H7 (cell line): ENCODE measurements at regions not wholly inside any gene's neighbourhood (a gene's known extent, or its start where the extent isn't known, plus 50 kb on each side); places are given as distances from the start of the nearest gene placed in this dataset.

ENCODE experiments used
- DNase-seq: peaks from one replicate; pipeline ENCODE4 v3.0.0; 2012
- H3K27me3 ChIP-seq: 2 replicates; pipeline ENCODE4 v1.6.0; 2011; ENCODE audit warnings: mild to moderate bottlenecking, low read length; ENCODE audit not compliant: control insufficient read depth, insufficient read depth
- H3K36me3 ChIP-seq: replicated peaks from 2 replicates; pipeline ENCODE4 v1.5.1; 2011; ENCODE audit warnings: low read length; ENCODE audit not compliant: control insufficient read depth, insufficient read depth
- H3K4me3 ChIP-seq: 2 replicates; pipeline ENCODE4 v1.5.1; 2011; ENCODE audit warnings: low read depth, mild to moderate bottlenecking, control low read depth, low read length, moderate library complexity; ENCODE audit not compliant: insufficient read depth

DNA sequence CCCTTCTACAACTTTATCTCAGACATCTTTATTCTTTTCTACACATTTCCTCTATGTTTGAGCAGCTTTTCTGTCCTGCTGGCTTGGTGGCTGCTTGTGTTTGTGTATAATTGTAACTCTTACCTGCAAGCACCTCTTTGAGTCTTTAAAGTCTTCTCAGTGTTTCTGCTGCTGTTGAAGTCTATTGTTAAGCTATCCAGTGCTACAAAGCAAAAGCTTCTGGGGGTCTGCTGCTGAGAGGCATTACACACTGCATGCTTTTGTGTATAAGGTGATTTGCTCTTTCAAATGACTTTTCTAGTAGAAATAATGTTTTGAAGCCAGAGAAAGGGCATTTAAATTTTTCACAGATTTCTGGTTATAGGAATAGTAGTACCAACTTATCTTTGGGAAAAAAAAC lies 241.8 kb downstream of the DTHD1 start:
- Histone ChIP-seq H3K4me3 (no peak overlapping the region), H3K27me3 (no peaks in the 10 kb centered on the region), H3K36me3 (no peaks in the 10 kb centered on the region)
- DNase-seq: peak; percentile 4

DNA sequence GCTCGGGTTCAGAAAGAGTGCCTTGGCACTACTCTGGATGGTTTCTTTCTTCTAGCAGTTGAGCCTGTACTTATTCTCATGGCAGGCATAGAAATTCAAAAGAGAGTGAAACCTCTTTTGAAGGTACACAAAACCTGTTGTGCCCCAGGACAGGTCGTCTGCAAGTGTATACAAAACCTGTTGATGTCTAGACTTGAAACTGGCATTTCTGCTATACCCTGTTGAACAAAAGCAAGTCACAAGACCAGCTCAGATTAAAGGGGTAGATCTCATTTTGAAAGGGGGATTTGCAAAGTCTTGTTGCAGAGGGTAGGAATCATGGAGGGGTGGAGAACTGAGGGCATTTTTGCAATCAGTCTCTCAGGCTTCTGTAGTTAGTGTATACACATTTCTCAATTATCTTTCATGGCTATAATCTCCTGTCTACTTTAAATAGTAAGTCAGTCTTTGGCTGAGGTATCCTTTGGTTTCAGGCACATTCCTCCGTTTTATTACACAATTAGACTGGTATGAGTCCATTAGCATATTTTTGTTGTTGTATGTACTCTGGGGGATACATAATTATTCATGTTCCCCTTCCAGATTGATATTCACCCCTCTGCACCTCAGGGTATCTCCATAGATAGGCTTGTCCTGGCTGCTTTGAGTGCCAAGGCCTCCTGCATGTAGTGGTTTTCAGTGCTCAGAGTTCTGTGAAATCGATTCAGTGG lies 251.4 kb downstream of the DTHD1 start:
- DNase-seq: no peak
- Histone ChIP-seq H3K36me3 (no peaks in the 10 kb centered on the region), H3K4me3 (no peak overlapping the region)

DNA sequence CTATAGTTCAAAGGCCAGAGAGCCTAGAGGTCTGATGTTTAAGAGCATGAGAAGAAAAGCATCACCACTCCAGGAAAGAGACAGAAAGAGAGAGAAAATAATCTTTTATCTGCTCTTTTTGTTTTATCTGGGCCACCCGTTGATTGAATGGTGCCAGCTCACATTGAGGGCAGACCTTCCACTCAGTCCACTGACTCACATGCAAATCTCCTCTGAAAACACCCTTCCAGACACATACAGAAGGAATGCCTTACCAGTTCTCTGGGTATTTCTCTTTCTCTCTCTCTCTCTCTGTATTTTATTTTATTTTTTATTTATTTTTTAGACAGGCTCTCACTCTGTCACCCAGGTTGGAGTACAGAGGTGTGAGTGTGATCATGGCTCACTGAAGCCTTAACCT lies 252.5 kb downstream of the DTHD1 start:
- Histone ChIP-seq H3K27me3 (no peaks in the 10 kb centered on the region), H3K4me3 (no peak overlapping the region), H3K36me3 (no peaks in the 10 kb centered on the region)
- DNase-seq: no peak

More for the DNA sequence above, 251.4 kb downstream of the DTHD1 start:
- no peaks in the 10 kb centered on the region for H3K27me3 ChIP-seq

GRCh38 chr4:36547383-36547782 lies 266.0 kb downstream of the DTHD1 start:
- H3K27me3 ChIP-seq: no peaks in the 10 kb centered on the region
- DNase-seq: no peak
- no peaks in the 10 kb centered on the region for H3K36me3 ChIP-seq
- H3K4me3 ChIP-seq: no peak overlapping the region

- Histone ChIP-seq H3K4me3 (no peak overlapping the region), H3K27me3 (no peaks in the 10 kb centered on the region), H3K36me3 (no peaks in the 10 kb centered on the region)
- DNase-seq: no peak
Observed at GRCh38 chr4:36549252-36549651, 267.8 kb downstream of the DTHD1 start.

- DNase-seq: no peak
- H3K4me3 ChIP-seq: no peak overlapping the region
Observed at GRCh38 chr4:36549992-36550391, 268.6 kb downstream of the DTHD1 start.

DNA sequence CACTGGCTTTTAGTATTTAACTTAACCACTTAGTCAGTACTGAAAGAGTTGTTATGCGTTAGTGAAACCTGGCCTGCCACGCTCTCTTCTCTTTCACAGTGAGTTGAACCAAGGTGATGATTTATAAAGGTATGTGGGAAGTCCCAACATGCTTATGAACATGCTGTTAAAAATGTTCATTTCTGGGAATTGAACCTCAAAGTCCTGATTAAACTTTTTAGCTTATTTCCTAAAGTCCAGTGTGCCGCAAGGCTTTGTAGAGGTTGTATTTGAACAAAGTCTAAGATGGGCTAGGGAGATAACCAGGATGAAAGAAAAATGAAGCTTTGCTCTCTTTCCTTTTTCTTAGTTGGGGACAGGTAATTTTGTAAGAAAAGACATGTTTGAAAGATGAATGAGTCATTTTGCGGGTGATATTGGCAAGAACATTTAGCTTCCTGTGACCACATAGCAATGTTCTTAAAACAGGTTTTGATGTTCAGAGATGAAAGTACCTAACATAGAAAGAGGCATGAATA lies 270.3 kb downstream of the DTHD1 start:
- no peak for DNase-seq
- no peak overlapping the region for H3K4me3 ChIP-seq
- H3K27me3 ChIP-seq: no peaks in the 10 kb centered on the region
- H3K36me3 ChIP-seq: no peaks in the 10 kb centered on the region

More at GRCh38 chr4:36549992-36550391, 268.6 kb downstream of the DTHD1 start:
- no peaks in the 10 kb centered on the region for H3K27me3 ChIP-seq
- no peaks in the 10 kb centered on the region for H3K36me3 ChIP-seq

GRCh38 chr4:36553029-36553428 lies 271.6 kb downstream of the DTHD1 start:
- no peaks in the 10 kb centered on the region for H3K36me3 ChIP-seq
- no peak for DNase-seq

DNA sequence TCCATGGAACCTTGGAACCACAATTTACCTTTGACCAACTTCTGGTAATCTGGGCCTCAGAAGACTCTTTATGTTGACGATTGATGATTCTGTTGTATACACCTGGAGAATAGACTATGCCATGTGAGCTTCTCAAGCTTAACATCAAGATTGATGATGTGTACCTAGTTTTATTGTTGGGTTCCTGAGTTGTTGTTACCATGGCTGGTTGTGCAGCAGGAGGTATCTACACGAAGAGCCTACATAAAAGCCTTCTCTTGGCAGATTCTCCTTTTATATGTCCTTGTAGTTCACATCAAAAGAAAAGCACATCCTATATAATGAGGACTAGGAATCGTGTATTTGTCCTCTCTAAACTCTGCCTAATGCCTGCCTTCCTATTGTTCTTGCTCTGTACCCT lies 272.0 kb downstream of the DTHD1 start:
- H3K36me3 ChIP-seq: no peaks in the 10 kb centered on the region
- no peaks in the 10 kb centered on the region for H3K27me3 ChIP-seq
- no peak for DNase-seq
- no peak overlapping the region for H3K4me3 ChIP-seq

More at GRCh38 chr4:36553029-36553428, 271.6 kb downstream of the DTHD1 start:
- H3K4me3 ChIP-seq: no peak overlapping the region
- H3K27me3 ChIP-seq: no peaks in the 10 kb centered on the region

DNA sequence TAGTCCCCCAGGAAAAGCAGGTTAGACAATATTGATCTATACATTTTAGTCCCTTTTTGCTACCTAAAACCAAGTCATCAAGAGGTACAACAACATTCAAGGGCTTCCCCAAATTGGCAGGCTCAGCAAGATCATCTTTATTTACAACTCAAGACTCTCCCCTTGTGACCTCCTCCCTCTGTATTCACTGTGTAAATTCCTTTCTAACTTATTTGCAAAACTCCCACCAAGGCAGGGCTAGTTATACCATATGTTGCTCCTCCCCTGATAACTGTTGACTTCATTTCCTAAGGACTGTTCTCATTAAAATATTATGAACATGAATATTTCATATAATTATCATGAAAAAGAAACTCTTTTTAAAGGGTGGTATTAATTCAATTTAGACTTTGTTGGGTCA lies 275.6 kb downstream of the DTHD1 start:
- H3K4me3 ChIP-seq: no peak overlapping the region
- H3K36me3 ChIP-seq: no peaks in the 10 kb centered on the region
- no peaks in the 10 kb centered on the region for H3K27me3 ChIP-seq
- DNase-seq: peak; percentile 3

GRCh38 chr4:36568575-36568974 lies 287.2 kb downstream of the DTHD1 start:
- Histone ChIP-seq H3K27me3 (no peaks in the 10 kb centered on the region), H3K36me3 (no peaks in the 10 kb centered on the region), H3K4me3 (no peak overlapping the region)
- DNase-seq: no peak

DNA sequence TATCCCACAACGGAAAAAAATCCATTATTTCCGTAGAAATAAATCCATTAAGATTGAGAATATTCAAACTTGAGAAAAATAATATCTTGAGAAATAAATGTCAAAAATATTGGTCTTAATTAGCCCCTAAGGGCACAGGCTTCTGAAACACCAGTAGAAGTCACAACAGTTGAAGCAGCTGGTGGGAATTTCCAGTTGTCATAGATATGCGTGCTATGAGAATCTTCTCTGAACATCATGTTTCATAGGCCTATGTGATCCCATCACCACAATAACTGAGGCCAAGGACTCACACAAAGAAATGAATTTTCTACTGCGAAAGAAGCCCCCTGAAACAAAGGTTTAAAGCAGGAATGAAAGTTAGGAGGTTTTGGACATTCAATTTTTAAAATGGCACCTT lies 292.0 kb downstream of the DTHD1 start:
- no peak overlapping the region for H3K4me3 ChIP-seq
- H3K27me3 ChIP-seq: no peaks in the 10 kb centered on the region
- H3K36me3 ChIP-seq: no peaks in the 10 kb centered on the region
- DNase-seq: no peak

DNA sequence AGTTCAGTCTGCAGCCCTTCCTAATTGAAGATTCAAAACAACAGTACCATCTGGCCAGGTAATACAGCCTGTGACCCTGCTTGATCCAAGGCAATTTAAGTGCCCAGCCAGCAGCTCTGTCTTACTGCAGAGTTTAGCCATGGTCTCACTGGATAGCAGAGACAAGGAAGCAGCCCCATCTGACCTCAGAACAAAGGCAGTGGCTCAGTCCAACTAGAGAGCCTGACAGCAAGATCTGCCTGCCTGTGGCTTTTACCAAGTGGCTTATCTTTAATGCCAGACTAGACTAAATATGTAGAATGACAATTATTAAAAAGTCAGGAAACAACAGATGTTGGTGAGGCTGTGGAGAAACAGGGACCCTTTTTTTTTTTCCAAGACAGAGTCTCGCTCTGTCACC lies 293.4 kb downstream of the DTHD1 start:
- Histone ChIP-seq H3K27me3 (no peaks in the 10 kb centered on the region), H3K36me3 (no peaks in the 10 kb centered on the region), H3K4me3 (no peak overlapping the region)
- no peak for DNase-seq

GRCh38 chr4:36582198-36582597 lies 300.8 kb downstream of the DTHD1 start:
- H3K27me3 ChIP-seq: no peaks in the 10 kb centered on the region
- DNase-seq: no peak
- H3K36me3 ChIP-seq: no peaks in the 10 kb centered on the region
- H3K4me3 ChIP-seq: no peak overlapping the region

DNA sequence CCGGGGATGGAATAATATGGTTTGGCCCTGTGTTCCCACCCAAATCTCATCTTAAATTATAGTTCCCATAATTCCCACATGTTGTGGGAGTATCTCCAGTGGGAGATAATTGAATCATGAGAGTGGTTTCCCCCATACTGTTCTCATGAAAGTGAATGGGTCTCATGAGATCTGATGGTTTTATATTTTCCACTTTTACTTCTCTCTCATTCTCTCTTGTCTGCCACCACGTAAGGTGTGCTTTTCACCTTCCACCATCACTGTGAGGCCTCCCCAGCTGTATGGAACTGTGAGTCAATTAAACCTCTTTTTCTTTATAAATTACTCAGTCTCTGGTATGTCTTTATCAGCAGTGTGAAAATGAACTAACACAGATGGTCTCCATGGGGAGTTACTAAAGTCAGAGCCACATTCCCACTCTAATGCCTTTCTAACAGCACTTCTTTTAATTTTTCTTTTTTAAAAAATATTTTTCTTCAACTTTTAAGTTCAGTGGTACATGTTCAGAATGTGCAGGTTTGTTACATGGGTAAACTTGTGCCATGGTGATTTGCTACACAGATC lies 306.6 kb downstream of the DTHD1 start:
- Histone ChIP-seq H3K4me3 (no peak overlapping the region), H3K36me3 (no peaks in the 10 kb centered on the region), H3K27me3 (no peaks in the 10 kb centered on the region)
- DNase-seq: no peak
